HCT116 (cell line): ENCODE measurements at regions not wholly inside any gene's neighbourhood (a gene's known extent, or its start where the extent isn't known, plus 50 kb on each side); places are given as distances from the start of the nearest gene placed in this dataset.

Experiments
- ATAC-seq: fragments of 200-7000 bp; cut with Tn5 transposase; 2 replicates; pipeline ENCODE4 v1.9.1; 2020; ENCODE audit warnings: mild to moderate bottlenecking, moderate library complexity
- BruUV-seq: library from RNA; stranded (reverse); fragments of 400-500 nt; replicated peaks from 2 replicates; lab custom pipeline; 2021; lab: Mats Ljungman, UMichigan
- CTCF ChIA-PET: fragments of 300-600 bp; sonication (Branson Sonifier 250); formaldehyde crosslinking; loops from one replicate; lab custom pipeline; 2021; ENCODE audit warnings: antibody characterized with exemption; lab: Charles Lee
- POLR2A ChIA-PET: fragments of 300-600, 350-600 bp; sonication (Branson Sonifier 250); formaldehyde crosslinking; loops from one replicate; lab custom pipeline; 2021; ENCODE audit warnings: antibody characterized with exemption; lab: Charles Lee
- RAD21 ChIA-PET, 2 experiments: fragments of 300-600 bp; sonication (Branson Sonifier 250); formaldehyde crosslinking; loops; one replicate each; lab custom pipeline; 2023; ENCODE audit warnings: low total read pairs in 2 of 2; ENCODE audit not compliant: uncharacterized antibody in 2 of 2, unreplicated experiment in 2 of 2, low non-redundant PET in 1 of 2; lab: Charles Lee
- DNase-seq: peaks from one replicate; pipeline ENCODE4 v3.0.0-alpha.2; 2010; ENCODE audit warnings: low read depth, low spot score
- H2AFZ ChIP-seq: fragments of 200-600 bp; shearing (Covaris generic), sonication (generic); 2 replicates; pipeline ENCODE4 v1.6.1; 2017; ENCODE audit warnings: low read depth, mixed run types, mixed read lengths, antibody characterized with exemption, low read length; ENCODE audit not compliant: poor library complexity, severe bottlenecking
- H3K27ac ChIP-seq: 2 replicates; pipeline ENCODE4 v1.5.1; 2012; ENCODE audit warnings: low read depth, low read length
- H3K27me3 ChIP-seq: fragments of 200-600 bp; sonication (generic); 2 replicates; pipeline ENCODE4 v1.6.1; 2016; ENCODE audit warnings: mixed run types, low read length, mixed read lengths; ENCODE audit not compliant: insufficient read depth
- H3K36me3 ChIP-seq, 2 experiments: fragments of 200-500 bp in 1 of 2; fragments of 200-600 bp in 1 of 2; sonication (Bioruptor generic) in 1 of 2; sonication (generic) in 1 of 2; 2 replicates each; pipeline versions ENCODE4 v1.5.1 to v1.6.1; 2014 to 2016; ENCODE audit warnings: low read length in 2 of 2, inconsistent platforms in 1 of 2, mixed read lengths in 1 of 2, mixed run types in 1 of 2; ENCODE audit not compliant: insufficient read depth in 2 of 2, control insufficient read depth in 1 of 2
- H3K4me1 ChIP-seq, 2 experiments: fragments of 200-600 bp in 1 of 2; sonication (generic) in 1 of 2; 2 replicates each; pipeline versions ENCODE4 v1.5.1 to v1.6.1; 2012 to 2017; ENCODE audit warnings: low read length in 2 of 2, inconsistent platforms in 1 of 2, mild to moderate bottlenecking in 1 of 2, mixed read lengths in 1 of 2, mixed run types in 1 of 2, moderate library complexity in 1 of 2; ENCODE audit not compliant: insufficient read depth in 2 of 2, control insufficient read depth in 1 of 2
- H3K4me2 ChIP-seq: fragments of 200-600 bp; sonication (generic); 2 replicates; pipeline ENCODE4 v1.6.1; 2017; ENCODE audit warnings: mixed run types, low read length, mixed read lengths
- H3K4me3 ChIP-seq, 2 experiments: fragments of 200-600 bp in 1 of 2; sonication (generic) in 1 of 2; replicated peaks in 1 of 2; 2 replicates each; pipeline ENCODE4 v1.5.1; 2011 to 2016; ENCODE audit warnings: low read length in 2 of 2, control low read depth in 1 of 2, low read depth in 1 of 2, mild to moderate bottlenecking in 1 of 2, mixed read lengths in 1 of 2, mixed run types in 1 of 2
- H3K79me2 ChIP-seq: fragments of 200-600 bp; sonication (generic); 2 replicates; pipeline ENCODE4 v1.6.1; 2017; ENCODE audit warnings: mild to moderate bottlenecking, mixed run types, low read length, moderate library complexity, mixed read lengths; ENCODE audit not compliant: insufficient read depth
- H3K9ac ChIP-seq: fragments of 200-600 bp; sonication (generic); 2 replicates; pipeline ENCODE4 v1.6.1; 2016; ENCODE audit warnings: low read length, mixed read lengths
- H3K9me2 ChIP-seq: fragments of 200-600 bp; sonication (generic), shearing (Covaris generic); 2 replicates; pipeline ENCODE4 v1.6.1; 2017; ENCODE audit warnings: mixed run types, mild to moderate bottlenecking, moderate library complexity; ENCODE audit not compliant: insufficient read depth
- H3K9me3 ChIP-seq, 2 experiments: fragments of 200-500 bp in 1 of 2; fragments of 200-600 bp in 1 of 2; sonication (Bioruptor generic) in 1 of 2; sonication (generic) in 1 of 2; 2 replicates each; pipeline ENCODE4 v1.6.1; 2014 to 2017; ENCODE audit warnings: low read length in 2 of 2, mixed read lengths in 2 of 2, inconsistent platforms in 1 of 2, low read depth in 1 of 2, mild to moderate bottlenecking in 1 of 2, mixed run types in 1 of 2, moderate library complexity in 1 of 2; ENCODE audit not compliant: control insufficient read depth in 1 of 2, insufficient read depth in 1 of 2
- H4K20me1 ChIP-seq: fragments of 200-600 bp; sonication (generic), shearing (Covaris generic); 2 replicates; pipeline ENCODE4 v1.6.1; 2017; ENCODE audit warnings: mixed run types, mild to moderate bottlenecking, moderate library complexity; ENCODE audit not compliant: insufficient read depth
- RAD21 ChIP-seq: IDR thresholded peaks from 2 replicates; pipeline ENCODE4 v1.6.1; 2012; ENCODE audit warnings: low read depth, mild to moderate bottlenecking
- YY1 ChIP-seq: IDR thresholded peaks from 2 replicates; pipeline ENCODE4 v1.6.1; 2011; ENCODE audit warnings: low read length, low read depth, moderate library complexity, mild to moderate bottlenecking; ENCODE audit not compliant: insufficient replicate concordance; ENCODE audit errors: extremely low read depth
- ZFX ChIP-seq: fragments of 450-650 bp; IDR thresholded peaks from 2 replicates; pipeline ENCODE4 v1.6.1; 2017
- intact Hi-C: fragments of 100-400 bp; cut with micrococcal nuclease; formaldehyde crosslinking; loops from 2 replicates; pipeline ENCODE4 v1.10.0; 2022
- TF ChIP-seq, protein P1 (sequence below), 3 experiments: fragments of 200-600 bp in 1 of 3; sonication (generic) in 1 of 3; IDR thresholded peaks in 2 of 3; conservative IDR thresholded peaks in 1 of 3; 2 replicates each; pipeline ENCODE4 v1.5.1; 2012 to 2017; ENCODE audit warnings: low read depth in 2 of 3, low read length in 2 of 3, antibody characterized with exemption in 1 of 3, borderline replicate concordance in 1 of 3, control low read depth in 1 of 3, mild to moderate bottlenecking in 1 of 3, mixed read lengths in 1 of 3, mixed run types in 1 of 3, moderate library complexity in 1 of 3; ENCODE audit not compliant: insufficient read depth in 1 of 3
- TF ChIP-seq, protein P2 (sequence below): IDR thresholded peaks from 2 replicates; pipeline ENCODE4 v1.6.1; 2011; ENCODE audit warnings: mild to moderate bottlenecking, low read length, moderate library complexity; ENCODE audit not compliant: insufficient replicate concordance; ENCODE audit errors: extremely low read depth

DNA sequence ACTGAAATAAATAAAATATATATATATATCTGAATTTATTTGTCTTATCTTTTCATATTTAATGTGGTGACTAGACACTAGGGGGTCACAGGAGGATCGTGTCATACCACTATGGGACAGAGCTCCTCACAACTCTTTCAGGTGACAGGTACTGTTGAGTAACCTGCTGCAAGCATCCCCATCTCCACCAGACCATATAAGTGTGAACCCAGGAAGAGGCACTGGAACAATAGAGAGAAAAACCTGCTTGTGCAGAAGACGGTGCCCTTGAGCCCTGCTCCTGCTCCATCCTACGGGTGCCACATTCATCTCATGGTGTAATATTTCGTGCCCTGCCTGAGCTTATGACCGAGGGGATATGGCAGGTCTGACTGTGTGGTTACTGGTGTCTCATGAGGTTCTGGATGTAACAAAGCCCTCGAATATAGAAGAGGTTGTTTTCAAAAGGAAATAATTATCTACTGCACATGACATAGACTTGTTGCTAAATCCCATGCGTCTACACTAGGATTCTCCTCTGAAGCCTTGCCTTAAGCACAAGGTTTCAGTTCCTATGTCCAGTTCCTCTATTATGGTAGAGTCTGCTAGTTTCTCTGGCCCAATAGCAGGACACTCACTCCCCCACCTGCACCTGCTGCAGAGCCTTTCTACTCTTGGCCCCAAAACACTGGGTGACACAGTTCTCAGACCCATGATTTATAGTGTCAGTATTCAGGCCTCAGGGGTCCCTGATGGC lies 70.4 kb downstream of the GGTLC2 start:
- no peaks in the 10 kb centered on the region for H3K9me2 ChIP-seq
- intact Hi-C loops, result loop anchor here (5.0 kb wide), 1 partner anchor 168 kb away; no protein-coding TSS in a partner anchor
- H3K36me3 ChIP-seq, result no peaks in the 10 kb centered on the region
- DNase-seq, result no peak
- H3K4me2 ChIP-seq, result no peak overlapping the region
- H4K20me1 ChIP-seq, result no peaks in the 10 kb centered on the region
- no peaks in the 10 kb centered on the region for H3K27me3 ChIP-seq
- no peak overlapping the region for H3K27ac ChIP-seq
- no peak overlapping the region for H3K9ac ChIP-seq
- H2AFZ ChIP-seq, result no peak overlapping the region
- H3K9me3 ChIP-seq, result no peaks in the 10 kb centered on the region
- ChIA-PET POLR2A (no interaction called here), CTCF (interaction anchor here (1.4 to 2.2 kb wide), 3 partner anchors 12 to 169 kb away, joined by 5 read pairs; no protein-coding TSS in a partner anchor), RAD21 (no interaction called here)
- BruUV-seq, result no TSS peak
- ATAC-seq, result no peak
- no peaks in the 10 kb centered on the region for H3K79me2 ChIP-seq
- no peak overlapping the region for H3K4me3 ChIP-seq
- no peaks in the 10 kb centered on the region for H3K4me1 ChIP-seq
- TF ChIP-seq RAD21, result no peak
- no peak for TF ChIP-seq ZFX
- no peak for TF ChIP-seq YY1
- TF ChIP-seq, protein P1, sequence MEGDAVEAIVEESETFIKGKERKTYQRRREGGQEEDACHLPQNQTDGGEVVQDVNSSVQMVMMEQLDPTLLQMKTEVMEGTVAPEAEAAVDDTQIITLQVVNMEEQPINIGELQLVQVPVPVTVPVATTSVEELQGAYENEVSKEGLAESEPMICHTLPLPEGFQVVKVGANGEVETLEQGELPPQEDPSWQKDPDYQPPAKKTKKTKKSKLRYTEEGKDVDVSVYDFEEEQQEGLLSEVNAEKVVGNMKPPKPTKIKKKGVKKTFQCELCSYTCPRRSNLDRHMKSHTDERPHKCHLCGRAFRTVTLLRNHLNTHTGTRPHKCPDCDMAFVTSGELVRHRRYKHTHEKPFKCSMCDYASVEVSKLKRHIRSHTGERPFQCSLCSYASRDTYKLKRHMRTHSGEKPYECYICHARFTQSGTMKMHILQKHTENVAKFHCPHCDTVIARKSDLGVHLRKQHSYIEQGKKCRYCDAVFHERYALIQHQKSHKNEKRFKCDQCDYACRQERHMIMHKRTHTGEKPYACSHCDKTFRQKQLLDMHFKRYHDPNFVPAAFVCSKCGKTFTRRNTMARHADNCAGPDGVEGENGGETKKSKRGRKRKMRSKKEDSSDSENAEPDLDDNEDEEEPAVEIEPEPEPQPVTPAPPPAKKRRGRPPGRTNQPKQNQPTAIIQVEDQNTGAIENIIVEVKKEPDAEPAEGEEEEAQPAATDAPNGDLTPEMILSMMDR (IDR thresholded peaks at IDR 0.05 in 2 of 3, conservative IDR thresholded peaks at IDR 0.05 in 1 of 3; ENCODE audit: borderline replicate concordance in 1 of 3, insufficient read depth in 1 of 3, low read depth in 2 of 3, low read length in 2 of 3), result no peak
- TF ChIP-seq, protein P2, sequence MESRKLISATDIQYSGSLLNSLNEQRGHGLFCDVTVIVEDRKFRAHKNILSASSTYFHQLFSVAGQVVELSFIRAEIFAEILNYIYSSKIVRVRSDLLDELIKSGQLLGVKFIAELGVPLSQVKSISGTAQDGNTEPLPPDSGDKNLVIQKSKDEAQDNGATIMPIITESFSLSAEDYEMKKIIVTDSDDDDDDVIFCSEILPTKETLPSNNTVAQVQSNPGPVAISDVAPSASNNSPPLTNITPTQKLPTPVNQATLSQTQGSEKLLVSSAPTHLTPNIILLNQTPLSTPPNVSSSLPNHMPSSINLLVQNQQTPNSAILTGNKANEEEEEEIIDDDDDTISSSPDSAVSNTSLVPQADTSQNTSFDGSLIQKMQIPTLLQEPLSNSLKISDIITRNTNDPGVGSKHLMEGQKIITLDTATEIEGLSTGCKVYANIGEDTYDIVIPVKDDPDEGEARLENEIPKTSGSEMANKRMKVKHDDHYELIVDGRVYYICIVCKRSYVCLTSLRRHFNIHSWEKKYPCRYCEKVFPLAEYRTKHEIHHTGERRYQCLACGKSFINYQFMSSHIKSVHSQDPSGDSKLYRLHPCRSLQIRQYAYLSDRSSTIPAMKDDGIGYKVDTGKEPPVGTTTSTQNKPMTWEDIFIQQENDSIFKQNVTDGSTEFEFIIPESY, result no peak
